ENCODE measurements at regions not wholly inside any gene's neighbourhood (a gene's known extent, or its start where the extent isn't known, plus 50 kb on each side); places are given as distances from the start of the nearest gene placed in this dataset.

DNA sequence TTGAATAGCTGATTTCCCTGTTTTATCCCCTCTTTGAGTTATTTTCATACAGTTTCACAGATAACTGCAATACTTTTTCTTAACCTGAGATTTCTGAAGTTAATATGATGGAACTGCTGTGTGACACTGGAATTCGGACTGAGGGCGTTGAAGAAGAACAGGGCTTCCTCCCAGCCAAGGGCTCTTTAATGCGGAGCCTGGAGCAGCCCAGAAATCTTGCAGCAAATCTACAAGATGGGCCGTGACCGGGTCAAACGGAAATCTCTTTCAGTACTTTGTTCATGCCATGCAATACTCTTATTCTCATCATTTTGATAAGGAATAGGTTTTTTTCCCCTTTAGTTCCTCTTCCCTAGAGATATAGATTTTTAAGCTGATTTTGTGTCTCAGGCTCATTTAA lies 236.8 kb upstream of the IRX4 start:
- intact Hi-C loops (cut with DNase I) = no loop called here
- DNase-seq (ENCODE audit: low spot score) = no peak
- WGBS = 72% methylated on average over 6 of the region's 6 CpGs
- Histone ChIP-seq H3K27me3 (replicated peaks; ENCODE audit: insufficient read depth) (no peaks in the 10 kb centered on the region), H3K36me3 (no peaks in the 10 kb centered on the region), H3K9me3 (no peaks in the 10 kb centered on the region), H3K4me1 (replicated peaks) (no peaks in the 10 kb centered on the region), H3K27ac (no peak overlapping the region), H3K4me3 (no peak overlapping the region)
- TF ChIP-seq, protein P1, sequence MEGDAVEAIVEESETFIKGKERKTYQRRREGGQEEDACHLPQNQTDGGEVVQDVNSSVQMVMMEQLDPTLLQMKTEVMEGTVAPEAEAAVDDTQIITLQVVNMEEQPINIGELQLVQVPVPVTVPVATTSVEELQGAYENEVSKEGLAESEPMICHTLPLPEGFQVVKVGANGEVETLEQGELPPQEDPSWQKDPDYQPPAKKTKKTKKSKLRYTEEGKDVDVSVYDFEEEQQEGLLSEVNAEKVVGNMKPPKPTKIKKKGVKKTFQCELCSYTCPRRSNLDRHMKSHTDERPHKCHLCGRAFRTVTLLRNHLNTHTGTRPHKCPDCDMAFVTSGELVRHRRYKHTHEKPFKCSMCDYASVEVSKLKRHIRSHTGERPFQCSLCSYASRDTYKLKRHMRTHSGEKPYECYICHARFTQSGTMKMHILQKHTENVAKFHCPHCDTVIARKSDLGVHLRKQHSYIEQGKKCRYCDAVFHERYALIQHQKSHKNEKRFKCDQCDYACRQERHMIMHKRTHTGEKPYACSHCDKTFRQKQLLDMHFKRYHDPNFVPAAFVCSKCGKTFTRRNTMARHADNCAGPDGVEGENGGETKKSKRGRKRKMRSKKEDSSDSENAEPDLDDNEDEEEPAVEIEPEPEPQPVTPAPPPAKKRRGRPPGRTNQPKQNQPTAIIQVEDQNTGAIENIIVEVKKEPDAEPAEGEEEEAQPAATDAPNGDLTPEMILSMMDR (IDR thresholded peaks at IDR 0.05) = no peak
- TF ChIP-seq POLR2AphosphoS5 (IDR thresholded peaks at IDR 0.05) (no peak), POLR2A (IDR thresholded peaks at IDR 0.05) (no peak)

DNA sequence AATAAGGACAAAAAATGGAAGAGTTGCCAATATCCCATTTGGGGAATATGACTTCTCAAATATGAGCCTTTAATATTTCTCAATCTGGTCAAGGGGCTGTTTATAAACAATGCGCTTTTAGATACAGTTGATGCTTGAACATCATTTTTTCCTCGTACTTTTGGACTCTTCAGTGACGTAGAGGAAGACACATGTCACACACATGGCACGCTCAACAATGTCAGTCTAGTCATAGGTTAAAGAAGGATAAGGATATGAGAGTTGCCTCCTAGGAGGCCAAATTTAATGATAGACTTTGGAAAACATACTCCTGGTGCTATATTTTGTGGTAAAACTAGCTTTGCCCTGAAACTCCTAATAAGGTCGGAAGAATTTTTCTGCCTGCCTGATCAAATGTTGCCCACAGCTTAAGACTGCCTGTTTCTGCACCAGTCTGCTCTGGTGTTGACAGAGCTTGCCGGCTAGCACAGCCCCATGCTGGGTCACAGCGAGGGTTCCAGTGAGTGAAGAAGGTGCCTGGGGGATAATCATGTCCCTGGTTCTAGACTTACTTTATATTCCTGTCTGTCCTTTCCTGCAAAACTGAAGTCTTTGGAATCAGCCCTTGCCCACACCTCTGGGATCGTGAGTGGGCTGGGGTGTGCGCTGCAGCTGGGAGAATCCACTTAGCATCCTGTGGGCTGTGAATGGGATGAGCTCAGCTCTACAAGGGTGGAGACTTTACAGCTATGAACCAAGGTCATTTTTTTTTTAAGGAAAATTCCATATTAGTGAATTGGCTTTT lies 230.8 kb upstream of the IRX4 start:
- Histone ChIP-seq H3K9me3 (no peaks in the 10 kb centered on the region), H3K27ac (no peak overlapping the region), H3K36me3 (no peaks in the 10 kb centered on the region), H3K4me1 (replicated peaks) (no peaks in the 10 kb centered on the region), H3K27me3 (replicated peaks; ENCODE audit: insufficient read depth) (no peaks in the 10 kb centered on the region), H3K4me3 (no peak overlapping the region)
- 88% methylated on average over 9 of the region's 9 CpGs for WGBS
- TF ChIP-seq POLR2A (IDR thresholded peaks at IDR 0.05) (no peak), POLR2AphosphoS5 (IDR thresholded peaks at IDR 0.05) (no peak)
- TF ChIP-seq, protein P1 (IDR thresholded peaks at IDR 0.05) = no peak
- intact Hi-C loops (cut with DNase I) = no loop called here
- DNase-seq (ENCODE audit: low spot score) = no peak

DNA sequence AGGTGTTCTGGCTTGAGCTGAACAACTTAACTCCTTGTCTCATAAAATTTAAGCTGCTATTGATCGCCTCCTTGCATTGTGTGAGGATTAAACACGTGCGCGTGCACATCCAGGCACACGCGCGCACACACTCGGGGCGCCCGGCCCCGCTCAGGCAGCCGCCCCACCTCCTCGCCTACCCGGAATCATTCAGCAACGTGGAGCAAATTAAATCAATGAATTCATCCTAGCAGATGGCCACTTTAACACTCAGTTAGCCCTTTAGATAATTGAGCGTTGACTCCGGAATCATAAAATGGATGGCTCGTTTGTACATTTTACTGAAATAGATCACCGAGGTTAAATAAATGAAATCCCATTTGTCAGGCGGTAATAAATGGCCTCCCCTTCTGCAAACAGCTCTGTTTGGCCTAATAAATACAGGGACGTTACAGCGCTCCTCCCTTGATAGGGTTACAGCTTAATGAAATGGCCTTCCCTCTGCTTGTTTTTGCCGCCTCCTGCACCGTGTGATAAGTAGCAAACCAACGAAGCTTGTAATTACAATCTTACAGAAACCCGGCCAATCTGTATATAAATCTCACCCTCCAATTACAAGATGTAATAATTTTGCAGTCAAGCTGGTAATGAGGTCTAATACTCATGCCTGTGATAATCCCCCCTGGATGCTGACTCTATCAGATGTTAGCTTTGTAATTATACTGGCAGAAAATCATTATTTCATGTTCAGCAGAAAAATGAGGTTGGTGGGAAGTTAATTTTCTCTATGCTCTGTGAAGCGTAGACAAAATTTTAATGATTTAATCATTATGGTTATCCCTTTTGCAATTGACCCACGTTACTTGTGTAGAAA lies 229.7 kb upstream of the IRX4 start:
- H3K4me3 ChIP-seq = no peak overlapping the region
- H3K27ac ChIP-seq = no peak overlapping the region
- H3K36me3 ChIP-seq = no peaks in the 10 kb centered on the region
- DNase-seq (ENCODE audit: low spot score) = no peak
- no peaks in the 10 kb centered on the region for H3K4me1 ChIP-seq (replicated peaks)
- intact Hi-C loops (cut with DNase I) = no loop called here
- no peaks in the 10 kb centered on the region for H3K27me3 ChIP-seq (replicated peaks; ENCODE audit: insufficient read depth)
- whole genome bisulfite sequencing = 51% methylated on average over 28 of the region's 28 CpGs
- no peaks in the 10 kb centered on the region for H3K9me3 ChIP-seq
- TF ChIP-seq, protein P1 (IDR thresholded peaks at IDR 0.05) = no peak
- TF ChIP-seq POLR2AphosphoS5 (IDR thresholded peaks at IDR 0.05) (no peak), POLR2A (IDR thresholded peaks at IDR 0.05) (no peak)

DNA sequence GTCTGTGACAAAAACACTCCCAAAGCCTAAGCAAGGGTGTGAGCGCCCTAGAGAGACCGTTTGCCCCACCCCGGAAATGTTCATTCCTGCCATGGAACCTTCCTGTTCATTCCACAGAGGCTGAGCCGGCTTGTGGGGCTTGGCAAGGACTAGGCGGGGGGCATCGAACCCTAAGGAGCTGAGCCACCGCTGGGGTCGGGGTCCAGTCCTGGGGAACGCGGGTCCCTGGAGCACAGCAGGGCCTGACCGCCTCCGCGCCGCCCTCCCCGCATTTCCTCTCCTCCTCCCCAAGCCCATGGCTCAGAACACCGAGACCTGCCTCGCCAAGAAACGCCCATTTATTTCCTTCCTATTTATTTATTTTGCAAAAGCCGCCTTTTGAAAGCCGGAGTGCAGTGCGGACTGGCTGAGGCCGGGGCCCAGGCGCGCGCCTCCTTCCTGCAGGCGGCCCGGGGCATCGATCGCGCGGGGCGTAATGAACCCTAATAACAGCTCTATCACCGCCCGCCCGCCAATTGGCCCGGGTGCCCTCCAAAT lies 228.9 kb upstream of the IRX4 start:
- Histone ChIP-seq H3K4me3 (no peak overlapping the region), H3K27ac (no peak overlapping the region), H3K4me1 (replicated peaks) (no peaks in the 10 kb centered on the region), H3K27me3 (replicated peaks; ENCODE audit: insufficient read depth) (no peaks in the 10 kb centered on the region), H3K9me3 (no peaks in the 10 kb centered on the region), H3K36me3 (no peaks in the 10 kb centered on the region)
- TF ChIP-seq, protein P1 (IDR thresholded peaks at IDR 0.05) = no peak
- no peak for TF ChIP-seq POLR2AphosphoS5 (IDR thresholded peaks at IDR 0.05)
- no peak for TF ChIP-seq POLR2A (IDR thresholded peaks at IDR 0.05)
- DNase-seq (ENCODE audit: low spot score) = no peak
- WGBS = 79% methylated on average over 36 of the region's 36 CpGs
- intact Hi-C loops (cut with DNase I) = no loop called here
